ENCODE measurements at regions not wholly inside any gene's neighbourhood (a gene's known extent, or its start where the extent isn't known, plus 50 kb on each side); places are given as distances from the start of the nearest gene placed in this dataset.

GRCh38 chr10:28812384-28813372 is 135.4 kb downstream of the BAMBI start:
- WGBS: 50% methylated on average over 10 of the region's 11 CpGs
- H3K9me3 ChIP-seq: no peaks in the 10 kb centered on the region

DNA sequence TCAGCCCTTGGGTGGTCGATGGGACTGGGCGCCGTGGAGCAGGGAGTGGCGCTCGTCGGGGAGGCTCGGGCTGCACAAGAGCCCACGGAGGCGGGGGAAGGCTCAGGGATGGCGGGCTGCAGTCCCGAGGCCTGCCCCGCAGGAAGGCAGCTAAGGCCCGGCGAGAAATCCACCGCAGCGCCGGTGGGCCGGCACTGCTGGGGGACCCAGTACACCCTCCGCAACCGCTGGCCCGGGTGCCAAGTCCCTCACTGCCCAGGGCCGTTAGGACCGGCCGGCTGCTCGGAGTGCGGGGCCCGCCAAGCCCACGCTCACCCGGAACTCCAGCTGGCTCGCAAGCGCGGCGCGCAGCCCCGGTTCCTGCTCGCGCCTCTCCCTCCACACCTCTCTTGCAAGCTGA is 138.4 kb downstream of the BAMBI start:
- Histone ChIP-seq H3K27me3 (peaks cover 2% of the 10 kb centered on the region), H3K4me3 (no peak overlapping the region), H3K36me3 (no peaks in the 10 kb centered on the region), H3K4me1 (no peaks in the 10 kb centered on the region), H3K27ac (no peak overlapping the region), H3K9me3 (no peaks in the 10 kb centered on the region)
- TF ChIP-seq POLR2AphosphoS5 (IDR thresholded peaks at IDR 0.05) (no peak), EP300 (IDR thresholded peaks at IDR 0.05) (no peak), POLR2A (IDR thresholded peaks at IDR 0.05) (no peak)
- TF ChIP-seq, protein P1, sequence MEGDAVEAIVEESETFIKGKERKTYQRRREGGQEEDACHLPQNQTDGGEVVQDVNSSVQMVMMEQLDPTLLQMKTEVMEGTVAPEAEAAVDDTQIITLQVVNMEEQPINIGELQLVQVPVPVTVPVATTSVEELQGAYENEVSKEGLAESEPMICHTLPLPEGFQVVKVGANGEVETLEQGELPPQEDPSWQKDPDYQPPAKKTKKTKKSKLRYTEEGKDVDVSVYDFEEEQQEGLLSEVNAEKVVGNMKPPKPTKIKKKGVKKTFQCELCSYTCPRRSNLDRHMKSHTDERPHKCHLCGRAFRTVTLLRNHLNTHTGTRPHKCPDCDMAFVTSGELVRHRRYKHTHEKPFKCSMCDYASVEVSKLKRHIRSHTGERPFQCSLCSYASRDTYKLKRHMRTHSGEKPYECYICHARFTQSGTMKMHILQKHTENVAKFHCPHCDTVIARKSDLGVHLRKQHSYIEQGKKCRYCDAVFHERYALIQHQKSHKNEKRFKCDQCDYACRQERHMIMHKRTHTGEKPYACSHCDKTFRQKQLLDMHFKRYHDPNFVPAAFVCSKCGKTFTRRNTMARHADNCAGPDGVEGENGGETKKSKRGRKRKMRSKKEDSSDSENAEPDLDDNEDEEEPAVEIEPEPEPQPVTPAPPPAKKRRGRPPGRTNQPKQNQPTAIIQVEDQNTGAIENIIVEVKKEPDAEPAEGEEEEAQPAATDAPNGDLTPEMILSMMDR (IDR thresholded peaks at IDR 0.05): no peak
- no peak for DNase-seq (ENCODE audit: low spot score in 2 of 2)
- WGBS: 96% methylated on average over 18 of the region's 37 CpGs

More at GRCh38 chr10:28812384-28813372, 135.4 kb downstream of the BAMBI start:
- Histone ChIP-seq H3K27me3 (peaks cover 14% of the 10 kb centered on the region), H3K4me1 (no peaks in the 10 kb centered on the region), H3K36me3 (no peaks in the 10 kb centered on the region), H3K27ac (no peak overlapping the region), H3K4me3 (no peak overlapping the region)
- DNase-seq (ENCODE audit: low spot score in 2 of 2): no peak
- TF ChIP-seq EP300 (IDR thresholded peaks at IDR 0.05): no peak
- TF ChIP-seq POLR2A (IDR thresholded peaks at IDR 0.05): no peak

GRCh38 chr10:28822719-28823464 is 145.6 kb downstream of the BAMBI start:
- DNase-seq (ENCODE audit: low spot score in 2 of 2): no peak
- no peak overlapping the region for H3K4me3 ChIP-seq
- no peaks in the 10 kb centered on the region for H3K4me1 ChIP-seq
- 69% methylated on average over 12 of the region's 12 CpGs for WGBS
- H3K27ac ChIP-seq: no peak overlapping the region
- H3K36me3 ChIP-seq: no peaks in the 10 kb centered on the region
- TF ChIP-seq POLR2A (IDR thresholded peaks at IDR 0.05) (no peak), POLR2AphosphoS5 (IDR thresholded peaks at IDR 0.05) (no peak), EP300 (IDR thresholded peaks at IDR 0.05) (no peak)
- H3K27me3 ChIP-seq: no peaks in the 10 kb centered on the region
- H3K9me3 ChIP-seq: no peaks in the 10 kb centered on the region

- 38% methylated on average over 1 of the region's 1 CpG for WGBS
- H3K27ac ChIP-seq: no peak overlapping the region
- no peaks in the 10 kb centered on the region for H3K4me1 ChIP-seq
- H3K4me3 ChIP-seq: no peak overlapping the region
- H3K9me3 ChIP-seq: no peaks in the 10 kb centered on the region
- no peak for DNase-seq (ENCODE audit: low spot score in 2 of 2)
- TF ChIP-seq POLR2AphosphoS5 (IDR thresholded peaks at IDR 0.05) (no peak), EP300 (IDR thresholded peaks at IDR 0.05) (no peak), POLR2A (IDR thresholded peaks at IDR 0.05) (no peak)
- TF ChIP-seq, protein P1 (IDR thresholded peaks at IDR 0.05): no peak
- H3K36me3 ChIP-seq: no peaks in the 10 kb centered on the region
- no peaks in the 10 kb centered on the region for H3K27me3 ChIP-seq
Observed at GRCh38 chr10:28823501-28824075, 146.3 kb downstream of the BAMBI start.

GRCh38 chr10:28833313-28833712 is 156.0 kb downstream of the BAMBI start:
- WGBS: 36% methylated on average over 4 of the region's 4 CpGs
- H3K27ac ChIP-seq: no peak overlapping the region
- H3K27me3 ChIP-seq: no peaks in the 10 kb centered on the region
- TF ChIP-seq POLR2A (IDR thresholded peaks at IDR 0.05): no peak
- no peak for TF ChIP-seq POLR2AphosphoS5 (IDR thresholded peaks at IDR 0.05)
- TF ChIP-seq, protein P1 (IDR thresholded peaks at IDR 0.05): no peak
- no peak for TF ChIP-seq EP300 (IDR thresholded peaks at IDR 0.05)
- no peak overlapping the region for H3K4me3 ChIP-seq
- no peaks in the 10 kb centered on the region for H3K36me3 ChIP-seq
- DNase-seq (ENCODE audit: low spot score in 2 of 2): no peak
- no peaks in the 10 kb centered on the region for H3K4me1 ChIP-seq
- no peaks in the 10 kb centered on the region for H3K9me3 ChIP-seq

GRCh38 chr10:28836435-28836743 is 159.1 kb downstream of the BAMBI start:
- TF ChIP-seq POLR2AphosphoS5 (IDR thresholded peaks at IDR 0.05) (no peak), POLR2A (IDR thresholded peaks at IDR 0.05) (no peak), EP300 (IDR thresholded peaks at IDR 0.05) (no peak)
- TF ChIP-seq, protein P1 (IDR thresholded peaks at IDR 0.05): no peak
- Histone ChIP-seq H3K4me1 (no peaks in the 10 kb centered on the region), H3K4me3 (no peak overlapping the region), H3K27ac (no peak overlapping the region), H3K9me3 (no peaks in the 10 kb centered on the region), H3K36me3 (no peaks in the 10 kb centered on the region), H3K27me3 (no peaks in the 10 kb centered on the region)
- DNase-seq (ENCODE audit: low spot score in 2 of 2): no peak
